CD14-positive monocyte (primary cell): ENCODE measurements at regions not wholly inside any gene's neighbourhood (a gene's known extent, or its start where the extent isn't known, plus 50 kb on each side); places are given as distances from the start of the nearest gene placed in this dataset.
"Not testable (repeated sequence)": the region's sequence is repeated elsewhere in the genome, so short reads cannot be mapped to it uniquely, and the experiment has no call there.

Experiments used
- DNase-seq, 3 donors: peaks; one replicate each; pipeline ENCODE4 v3.0.0-alpha.2; 2011 to 2022
- H2AFZ ChIP-seq: 2 replicates; pipeline ENCODE4 v1.6.0; 2012; ENCODE audit warnings: mild to moderate bottlenecking, low read depth, low read length, inconsistent platforms; ENCODE audit not compliant: insufficient read depth, poor library complexity, severe bottlenecking
- H3K27ac ChIP-seq, 2 donors: 1 replicate in 1 of 2; 2 replicates in 1 of 2; pipeline ENCODE4 v1.5.1; 2012 to 2013; ENCODE audit warnings: low read length in 2 of 2, control low read depth in 1 of 2, inconsistent platforms in 1 of 2, low read depth in 1 of 2, mild to moderate bottlenecking in 1 of 2
- H3K27me3 ChIP-seq, 2 donors: one replicate each; pipeline versions ENCODE4 v1.6.0 to v1.6.1; 2011 to 2013; ENCODE audit warnings: low read length in 2 of 2; ENCODE audit not compliant: control insufficient read depth in 2 of 2, insufficient read depth in 2 of 2
- H3K36me3 ChIP-seq, 2 donors: replicated peaks in 1 of 2; 1 replicate in 1 of 2; 2 replicates in 1 of 2; pipeline versions ENCODE4 v1.5.1 to v1.6.1; 2012 to 2013; ENCODE audit warnings: low read length in 2 of 2, control low read depth in 1 of 2, inconsistent platforms in 1 of 2, mild to moderate bottlenecking in 1 of 2; ENCODE audit not compliant: insufficient read depth in 2 of 2, control insufficient read depth in 1 of 2
- H3K4me1 ChIP-seq, 2 donors: 1 replicate in 1 of 2; 2 replicates in 1 of 2; pipeline versions ENCODE4 v1.5.1 to v1.6.1; 2012 to 2013; ENCODE audit warnings: low read length in 2 of 2, control low read depth in 1 of 2, inconsistent platforms in 1 of 2, mild to moderate bottlenecking in 1 of 2, moderate library complexity in 1 of 2; ENCODE audit not compliant: insufficient read depth in 2 of 2, control insufficient read depth in 1 of 2
- H3K4me2 ChIP-seq: replicated peaks from 2 replicates; pipeline ENCODE3; 2012; ENCODE audit warnings: low read length, moderate library complexity, mild to moderate bottlenecking; ENCODE audit not compliant: poor library complexity, severe bottlenecking; ENCODE audit errors: extremely low read depth
- H3K4me3 ChIP-seq, 3 experiments: fragments of 200-600 bp in 1 of 3; sonication (generic) in 1 of 3; replicated peaks in 1 of 3; 1 replicate in 2 of 3; 2 replicates in 1 of 3; pipeline ENCODE4 v1.5.1; 2011 to 2013; ENCODE audit warnings: low read length in 3 of 3, mild to moderate bottlenecking in 3 of 3, control low read depth in 2 of 3, low read depth in 2 of 3, inconsistent platforms in 1 of 3, moderate library complexity in 1 of 3
- H3K79me2 ChIP-seq: 2 replicates; pipeline ENCODE4 v1.6.0; 2012; ENCODE audit warnings: mild to moderate bottlenecking, control low read depth, inconsistent platforms, low read length, moderate library complexity; ENCODE audit not compliant: insufficient read depth
- H3K9ac ChIP-seq: 2 replicates; pipeline ENCODE4 v1.6.0; 2017; ENCODE audit warnings: low read length, mild to moderate bottlenecking; ENCODE audit not compliant: insufficient read depth, poor library complexity, severe bottlenecking
- H3K9me3 ChIP-seq, 2 donors: replicated peaks in 1 of 2; 1 replicate in 1 of 2; 2 replicates in 1 of 2; pipeline versions ENCODE4 v1.5.1 to v1.6.1; 2012 to 2013; ENCODE audit warnings: low read length in 2 of 2, control low read depth in 1 of 2; ENCODE audit not compliant: control insufficient read depth in 1 of 2, insufficient read depth in 1 of 2
- H4K20me1 ChIP-seq: 2 replicates; pipeline ENCODE4 v1.6.0; 2012; ENCODE audit warnings: mild to moderate bottlenecking, low read length, control low read depth, moderate library complexity; ENCODE audit not compliant: insufficient read depth
- H3K27ac Mint-ChIP-seq, 7 donors: one replicate each; pipeline ENCODE4 v1.8.0; 2020; ENCODE audit warnings: mild to moderate bottlenecking in 7 of 7, mixed read lengths in 7 of 7, moderate library complexity in 6 of 7, inconsistent platforms in 2 of 7
- H3K27me3 Mint-ChIP-seq, 3 donors: one replicate each; pipeline ENCODE4 v1.8.0; 2021 to 2022; ENCODE audit warnings: low read depth in 3 of 3, mild to moderate bottlenecking in 3 of 3, mixed read lengths in 3 of 3, moderate library complexity in 3 of 3, inconsistent platforms in 1 of 3
- H3K36me3 Mint-ChIP-seq, 2 donors: one replicate each; pipeline ENCODE4 v1.8.0; 2020; ENCODE audit warnings: mixed read lengths in 2 of 2, inconsistent platforms in 1 of 2, mild to moderate bottlenecking in 1 of 2
- H3K4me1 Mint-ChIP-seq: one replicate; pipeline ENCODE4 v1.8.0; 2020; ENCODE audit warnings: mild to moderate bottlenecking, mixed read lengths
- H3K4me3 Mint-ChIP-seq, 2 donors: one replicate each; pipeline ENCODE4 v1.8.0; 2020; ENCODE audit warnings: mild to moderate bottlenecking in 2 of 2, mixed read lengths in 2 of 2, moderate library complexity in 1 of 2
- H3K9me3 Mint-ChIP-seq, 7 donors: one replicate each; pipeline ENCODE4 v1.8.0; 2020 to 2022; ENCODE audit warnings: mixed read lengths in 7 of 7, mild to moderate bottlenecking in 6 of 7, moderate library complexity in 6 of 7, inconsistent platforms in 2 of 7
- CTCF ChIP-seq: fragments of 200-600 bp; IDR thresholded peaks from one replicate; pipeline ENCODE4 v1.8.0; 2022; ENCODE audit warnings: antibody characterized with exemption, mild to moderate bottlenecking
- WGBS: methylation state at CpG from one replicate; pipeline ENCODE4 v1.1.5; 2013; ENCODE audit warnings: missing lambda C conversion rate; ENCODE audit not compliant: insufficient coverage; 5-methylcytosine and 5-hydroxymethylcytosine counted together
- intact Hi-C, 2 donors: fragments of 100-400 bp; cut with micrococcal nuclease; formaldehyde crosslinking; loops; one replicate each; pipeline versions ENCODE4 v1.15.0 to v1.15.1; 2023

- no peaks in the 10 kb centered on the region for H3K4me1 ChIP-seq
- no peaks in the 10 kb centered on the region for H3K79me2 ChIP-seq
- peaks cover 0 to 4% of the 10 kb centered on the region in 2 donors for H3K9me3 ChIP-seq
- Mint-ChIP-seq H3K4me3 (no peak overlapping the region), H3K4me1 (no peaks in the 10 kb centered on the region), H3K9me3 (peaks cover 0 to 18% (median 5%) of the 10 kb centered on the region in 7 donors), H3K36me3 (no peaks in the 10 kb centered on the region), H3K27ac (no peak overlapping the region), H3K27me3 (no peaks in the 10 kb centered on the region)
- H3K4me2 ChIP-seq: no peak overlapping the region
- H3K27me3 ChIP-seq: no peaks in the 10 kb centered on the region
- intact Hi-C loops: no loop called here
- H3K36me3 ChIP-seq: no peaks in the 10 kb centered on the region
- H3K4me3 ChIP-seq: no peak overlapping the region
- WGBS: no CpG with 5 or more reads among the region's 2 CpGs
- no peaks in the 10 kb centered on the region for H4K20me1 ChIP-seq
- no peak overlapping the region for H3K27ac ChIP-seq
- no peak overlapping the region for H2AFZ ChIP-seq
- H3K9ac ChIP-seq: no peak overlapping the region
- DNase-seq: no peak
- TF ChIP-seq CTCF: no peak
Observed at GRCh38 chr7:94803821-94804220, 103.6 kb upstream of the PPP1R9A start.

- H3K79me2 ChIP-seq, H3K27ac ChIP-seq, H3K27ac Mint-ChIP-seq, H3K27me3 Mint-ChIP-seq, H3K9me3 Mint-ChIP-seq, intact Hi-C loops, H3K9me3 ChIP-seq, H3K4me3 Mint-ChIP-seq, H3K36me3 ChIP-seq, H3K36me3 Mint-ChIP-seq, H4K20me1 ChIP-seq, H3K27me3 ChIP-seq, H3K4me1 ChIP-seq, H3K9ac ChIP-seq, H3K4me2 ChIP-seq, H3K4me1 Mint-ChIP-seq, H2AFZ ChIP-seq, DNase-seq, H3K4me3 ChIP-seq: not testable (repeated sequence)
- no CpG with 5 or more reads among the region's 1 CpG for WGBS
Observed at GRCh38 chr7:94808673-94809072, 98.7 kb upstream of the PPP1R9A start.
